ENCODE measurements at regions not wholly inside any gene's neighbourhood (a gene's known extent, or its start where the extent isn't known, plus 50 kb on each side); places are given as distances from the start of the nearest gene placed in this dataset.
"Not testable (repeated sequence)": the region's sequence is repeated elsewhere in the genome, so short reads cannot be mapped to it uniquely, and the experiment has no call there.

DNA sequence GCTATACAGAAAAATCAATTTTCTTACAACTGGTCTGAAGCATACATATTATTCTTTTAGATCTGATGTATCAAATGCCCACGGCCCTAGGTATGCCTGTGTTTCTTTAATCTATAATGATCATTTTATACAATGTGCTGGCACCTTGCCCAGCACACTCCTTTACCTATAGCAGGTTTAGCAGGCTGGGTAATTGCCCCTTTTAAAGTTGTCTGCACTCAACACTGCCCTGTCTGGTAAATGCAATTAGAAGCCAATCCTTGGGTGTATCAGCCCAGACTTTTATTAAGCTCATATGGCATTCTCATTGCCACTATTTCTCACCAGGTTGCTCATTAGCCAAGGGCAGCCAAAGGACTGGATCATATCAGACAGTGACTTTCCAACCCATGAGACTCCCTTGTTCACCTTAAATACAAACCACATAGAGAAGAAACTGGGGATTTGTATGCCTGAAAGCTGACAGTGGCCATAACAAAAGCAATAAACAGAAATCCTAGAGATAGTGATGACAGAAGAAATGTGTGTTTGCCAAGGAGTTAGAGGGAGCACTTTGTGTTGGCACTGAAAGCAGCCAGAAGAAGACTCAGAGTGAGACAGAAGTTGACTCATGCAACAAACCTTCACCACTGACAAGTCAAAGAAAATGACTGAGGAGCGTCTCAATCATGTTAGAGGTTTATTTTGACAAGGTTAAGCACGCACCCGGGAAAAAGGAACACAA is 334.2 kb downstream of the SPATA31A7 start:
- not testable (repeated sequence) for DNase-seq (ENCODE audit: low spot score)

DNA sequence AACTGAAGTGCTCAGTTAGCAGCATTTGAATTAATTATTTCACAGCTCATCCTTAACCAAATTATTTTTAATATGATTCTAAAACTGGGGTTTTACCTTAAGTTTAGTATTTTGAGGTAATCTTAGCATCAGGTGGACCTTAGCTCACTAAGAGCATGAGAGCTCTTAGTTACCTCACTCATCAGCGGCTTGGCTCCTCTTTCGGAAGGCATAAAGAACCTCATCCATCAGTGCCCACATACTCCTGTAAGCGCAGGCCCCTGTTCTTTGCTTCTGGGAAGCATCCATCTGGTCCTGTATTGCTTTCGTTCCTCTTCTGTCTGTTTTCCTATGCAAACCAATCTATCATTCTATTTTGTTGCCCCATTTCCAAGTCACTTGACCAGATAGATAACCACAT is 335.8 kb downstream of the SPATA31A7 start:
- not testable (repeated sequence) for DNase-seq (ENCODE audit: low spot score)

DNA sequence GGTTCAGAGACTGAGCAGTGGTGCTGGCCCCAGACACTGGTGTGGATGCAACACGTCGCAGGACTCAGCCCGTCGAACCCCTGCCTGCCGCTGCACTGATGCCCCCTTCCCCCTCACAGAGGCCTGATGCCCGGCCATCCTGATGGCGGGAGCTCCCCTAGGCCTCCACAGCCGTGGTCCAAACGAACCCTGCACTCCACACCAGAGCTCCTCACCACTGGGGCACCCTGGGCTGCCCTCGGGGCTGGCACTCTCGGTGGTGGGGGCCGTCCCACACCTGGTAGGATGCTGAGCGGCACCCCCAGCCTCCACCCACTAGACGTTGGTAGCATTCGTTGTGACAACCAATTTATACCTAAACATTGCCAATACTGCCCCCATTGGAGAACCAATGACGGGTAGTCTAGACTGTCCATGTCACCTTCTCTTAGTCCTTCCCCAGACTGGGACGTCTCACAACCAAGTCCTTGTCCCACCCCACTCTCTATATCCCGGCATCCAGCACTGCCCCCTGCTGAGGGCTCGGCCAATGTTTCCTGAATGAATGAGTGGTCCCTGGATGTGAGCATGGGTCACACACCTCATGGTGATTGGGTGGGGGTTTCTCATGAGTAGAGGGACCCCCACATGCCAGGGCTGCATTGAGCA is 360.4 kb downstream of the SPATA31A7 start:
- peak; percentile 0 for DNase-seq (ENCODE audit: low spot score)

DNA sequence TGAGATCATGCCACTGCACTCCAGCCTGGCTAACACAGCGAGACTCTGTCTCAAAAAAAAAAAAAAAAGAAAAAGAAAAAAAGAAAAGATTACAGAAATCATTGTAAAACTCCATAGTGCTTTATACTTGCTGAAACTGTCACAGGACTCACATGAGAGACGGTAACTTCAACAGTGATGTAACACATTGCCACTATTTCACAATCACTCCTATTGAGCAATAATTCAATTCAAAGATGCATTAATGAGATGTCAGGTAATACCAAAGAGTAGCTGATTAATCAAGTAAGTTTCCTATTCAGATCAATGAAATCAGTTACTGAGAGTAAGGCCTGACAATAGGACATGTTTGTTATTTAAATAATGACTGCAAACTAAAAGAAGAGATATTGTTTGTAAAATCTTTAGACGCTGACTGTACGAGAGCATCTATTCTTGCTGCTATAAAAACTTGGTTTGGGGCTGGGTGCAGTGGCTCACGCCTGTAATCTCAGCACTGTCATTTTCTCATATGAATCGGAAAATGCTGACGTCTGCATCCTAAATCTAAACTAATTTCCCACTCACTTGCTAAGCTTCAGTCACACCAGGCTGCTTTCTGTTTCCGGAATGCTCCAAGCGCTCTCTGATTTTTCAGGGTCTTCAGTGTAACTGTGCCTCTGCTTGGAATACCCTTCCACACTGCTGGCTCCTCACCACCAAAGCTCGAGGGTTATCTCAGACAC is 381.7 kb downstream of the SPATA31A7 start:
- not testable (repeated sequence) for DNase-seq (ENCODE audit: low spot score)

DNA sequence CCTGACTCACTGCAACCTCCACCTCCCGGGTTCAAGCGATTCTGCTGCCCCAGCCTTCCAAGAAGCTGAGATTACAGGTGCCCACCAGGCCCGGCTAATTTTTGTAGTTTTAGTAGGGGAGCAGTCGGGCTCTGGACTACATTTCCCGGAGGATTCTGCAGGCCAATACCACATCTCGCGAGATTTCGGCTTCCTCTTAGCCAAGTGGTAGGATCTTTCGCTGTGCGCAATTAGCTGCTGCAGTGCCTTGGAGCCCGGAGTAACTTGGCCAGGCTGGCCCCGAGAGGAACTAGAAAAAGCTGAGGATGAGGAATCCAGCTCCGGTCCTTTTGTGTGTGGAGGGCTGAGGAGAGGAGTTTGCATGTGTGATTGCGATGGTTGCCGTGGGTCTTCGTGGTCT is 382.5 kb downstream of the SPATA31A7 start:
- not testable (repeated sequence) for DNase-seq (ENCODE audit: low spot score)

DNA sequence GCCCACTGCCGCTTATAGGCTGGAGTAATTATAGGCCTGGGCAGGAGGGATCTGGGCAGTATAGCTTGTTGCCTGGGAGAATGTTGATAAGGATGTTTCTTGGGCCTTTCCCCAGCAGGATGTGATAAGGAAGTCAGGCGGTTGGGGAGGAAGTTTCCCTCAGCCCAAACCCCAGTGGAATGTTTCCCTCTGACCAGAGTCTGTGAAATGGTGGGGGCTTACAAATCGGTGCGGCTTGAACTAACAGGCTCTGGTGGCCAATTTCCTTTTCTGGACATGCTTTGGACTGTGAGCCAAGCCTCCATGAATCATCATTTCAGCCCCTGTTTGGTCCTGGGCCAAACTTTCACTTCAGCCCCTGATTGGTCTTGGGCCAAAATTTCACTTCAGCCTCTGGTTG is 383.6 kb downstream of the SPATA31A7 start:
- not testable (repeated sequence) for DNase-seq (ENCODE audit: low spot score)
